ENCODE measurements at regions not wholly inside any gene's neighbourhood (a gene's known extent, or its start where the extent isn't known, plus 50 kb on each side); places are given as distances from the start of the nearest gene placed in this dataset.
A peak's percentile ranks its signal among the peaks of the same experiment; 100 is the strongest.

DNA sequence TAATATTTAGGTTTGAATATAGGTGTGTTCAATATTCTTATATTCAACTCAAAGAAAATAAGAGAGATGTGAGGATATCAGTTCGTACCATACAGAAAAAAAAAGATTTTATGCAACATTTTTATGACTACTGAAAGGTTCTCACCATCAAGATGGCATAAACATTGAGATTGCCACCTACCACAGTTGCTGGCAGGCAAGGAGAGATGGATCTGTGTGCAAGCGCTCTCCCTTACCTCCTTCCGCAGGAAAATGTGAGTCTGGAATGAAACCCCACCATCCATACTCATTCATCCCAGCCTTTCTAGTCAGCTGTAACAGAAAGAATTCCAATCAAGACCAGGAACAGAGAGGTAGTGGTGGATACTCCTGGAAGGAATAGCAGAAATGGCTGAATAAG is 376.9 kb downstream of the PPP3CA start:
- DNase-seq = no peak

DNA sequence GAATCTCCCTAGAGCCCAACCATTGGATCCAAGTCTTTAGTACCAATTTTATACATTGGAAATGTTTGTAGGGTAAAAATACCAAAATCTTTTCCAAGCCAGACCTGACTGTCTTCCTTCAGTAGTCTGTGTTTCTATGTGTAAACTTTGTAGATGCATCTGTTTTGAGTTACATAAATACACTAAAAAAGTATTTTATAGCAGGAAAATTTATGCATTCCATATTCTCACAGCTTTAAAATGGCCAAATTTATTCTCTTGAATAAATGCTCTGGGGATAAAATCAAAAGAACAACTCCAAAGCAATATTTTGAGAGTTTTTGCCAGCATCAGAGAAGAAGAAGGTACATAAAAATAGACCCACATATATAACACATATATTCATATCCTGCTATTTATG is 377.4 kb downstream of the PPP3CA start:
- DNase-seq = no peak

DNA sequence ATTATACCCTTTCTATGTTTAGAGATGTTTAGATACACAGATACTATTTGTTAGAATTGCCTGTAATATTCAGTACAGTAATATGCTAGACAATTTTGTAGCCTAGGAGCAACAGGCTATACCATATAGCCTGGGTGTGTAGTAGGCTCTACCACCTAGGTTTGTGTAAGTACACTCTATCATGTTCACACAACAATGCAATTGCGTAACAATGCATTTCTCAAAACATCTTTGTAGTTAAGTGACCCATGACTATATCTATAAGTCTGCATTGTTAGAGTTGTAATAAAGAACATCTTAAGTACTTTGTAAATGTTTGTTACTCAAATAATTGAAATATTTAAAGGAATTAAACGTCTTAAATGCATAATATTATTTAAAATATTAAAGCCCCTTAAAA is 379.3 kb downstream of the PPP3CA start:
- no peak for DNase-seq

DNA sequence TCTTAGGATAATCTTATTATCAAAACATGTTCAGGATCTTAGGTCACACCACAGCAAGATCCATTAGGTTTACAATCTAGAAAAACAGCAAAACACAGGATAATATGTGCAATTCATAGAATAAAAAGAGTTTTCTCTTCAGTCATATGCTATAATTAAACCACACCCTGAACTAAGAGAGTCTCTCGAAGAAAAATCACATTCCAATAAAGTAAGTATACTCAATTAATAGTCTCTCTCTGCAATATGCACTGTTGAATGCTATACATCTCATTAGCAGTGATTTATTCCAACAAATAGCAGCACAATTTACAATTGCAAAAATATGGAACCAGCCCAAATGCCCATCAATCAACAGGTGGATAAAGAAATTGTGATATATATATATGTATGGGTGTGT is 383.7 kb downstream of the PPP3CA start:
- no peak for DNase-seq

DNA sequence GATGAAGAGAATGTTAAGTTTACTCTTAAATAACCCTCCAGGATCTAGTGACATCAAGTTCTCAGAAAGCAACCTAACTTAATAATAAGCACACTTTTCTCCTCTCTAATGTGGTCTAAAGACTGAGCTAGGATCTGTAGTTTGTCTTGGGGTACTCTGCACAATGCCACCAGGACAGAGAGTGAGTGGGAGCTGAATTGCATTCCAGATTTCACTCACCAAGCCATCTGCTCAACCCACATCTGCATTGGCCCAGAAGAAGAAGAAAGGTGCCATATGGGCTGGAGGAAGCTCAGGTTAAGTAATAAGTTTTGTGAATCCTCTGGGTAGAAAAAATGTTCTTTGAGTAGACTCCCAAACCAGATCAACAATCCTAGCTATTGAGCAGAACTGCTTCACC is 384.6 kb downstream of the PPP3CA start:
- peak; percentile 8 for DNase-seq

DNA sequence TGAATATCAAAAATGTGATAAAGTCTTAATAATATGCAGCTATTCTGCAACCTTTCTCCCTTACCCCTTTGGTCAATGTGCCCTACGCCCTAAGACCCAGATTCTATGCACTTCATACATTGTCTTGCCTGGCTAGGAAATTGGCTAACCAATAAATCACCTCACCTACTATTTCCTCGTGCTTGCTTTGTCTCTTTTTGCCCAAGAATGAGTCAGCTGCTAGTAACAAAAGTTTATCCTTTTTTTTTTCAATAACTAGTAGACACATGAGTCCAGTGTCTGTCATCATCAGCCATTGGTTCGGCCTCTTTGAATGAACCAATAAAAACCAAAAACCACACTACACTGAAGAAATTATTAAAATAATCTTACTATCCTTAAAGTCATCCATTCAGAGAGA is 387.1 kb downstream of the PPP3CA start:
- DNase-seq = no peak

DNA sequence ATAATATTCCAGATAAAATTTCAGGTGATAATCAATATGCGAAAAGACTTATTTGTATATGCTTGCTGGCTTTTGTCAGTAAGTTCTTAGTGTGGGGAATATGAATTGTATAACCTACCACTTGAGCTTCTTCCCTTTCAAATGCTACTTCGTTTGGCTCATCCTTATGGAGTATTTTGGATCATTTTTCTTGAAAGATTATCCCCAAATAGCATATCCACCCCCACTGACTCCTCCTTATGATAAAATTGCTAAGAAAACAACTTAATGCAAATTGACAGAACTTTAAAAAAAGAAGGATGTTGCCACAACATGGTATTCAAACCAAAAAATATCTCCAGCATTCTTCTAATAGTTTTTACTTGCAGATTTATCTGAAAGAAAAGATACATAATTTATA is 393.3 kb downstream of the PPP3CA start:
- no peak for DNase-seq

DNA sequence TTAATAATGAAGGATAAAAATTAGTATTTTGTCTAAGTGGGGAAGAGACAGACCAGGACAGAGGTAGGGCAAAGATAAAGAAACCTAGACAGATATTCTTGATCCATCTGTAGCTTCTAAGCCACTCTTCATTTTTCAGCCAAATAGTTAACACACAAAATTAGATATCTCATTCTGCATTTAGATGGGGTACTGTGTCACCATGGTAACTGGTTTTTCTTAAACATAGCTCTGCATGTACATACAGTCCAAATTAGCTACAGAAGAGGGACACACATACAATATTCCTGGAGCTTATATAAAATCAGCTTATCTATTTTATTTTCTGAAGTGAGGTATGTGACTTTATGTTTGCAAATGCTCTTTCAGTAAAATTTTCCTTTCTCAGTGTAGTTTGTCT is 393.7 kb downstream of the PPP3CA start:
- no peak for DNase-seq

DNA sequence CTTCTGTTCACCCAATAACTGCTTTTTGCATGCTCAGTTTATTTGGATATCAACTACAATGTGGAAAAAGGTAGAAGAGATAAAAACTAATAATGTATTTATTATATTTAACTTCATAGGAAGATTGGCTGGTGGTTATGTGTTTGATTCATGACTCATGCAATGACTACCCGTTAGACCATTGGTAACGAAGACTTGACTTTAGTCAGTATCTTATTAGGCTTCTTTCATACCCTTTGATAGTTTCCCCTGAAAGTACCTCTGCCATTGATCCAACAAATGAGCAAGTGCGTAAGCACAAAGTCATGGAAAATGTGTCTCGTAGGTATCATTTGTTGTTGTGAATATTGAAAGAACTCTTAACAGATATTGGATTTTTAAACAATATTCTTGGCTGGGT is 394.7 kb downstream of the PPP3CA start:
- DNase-seq = no peak

DNA sequence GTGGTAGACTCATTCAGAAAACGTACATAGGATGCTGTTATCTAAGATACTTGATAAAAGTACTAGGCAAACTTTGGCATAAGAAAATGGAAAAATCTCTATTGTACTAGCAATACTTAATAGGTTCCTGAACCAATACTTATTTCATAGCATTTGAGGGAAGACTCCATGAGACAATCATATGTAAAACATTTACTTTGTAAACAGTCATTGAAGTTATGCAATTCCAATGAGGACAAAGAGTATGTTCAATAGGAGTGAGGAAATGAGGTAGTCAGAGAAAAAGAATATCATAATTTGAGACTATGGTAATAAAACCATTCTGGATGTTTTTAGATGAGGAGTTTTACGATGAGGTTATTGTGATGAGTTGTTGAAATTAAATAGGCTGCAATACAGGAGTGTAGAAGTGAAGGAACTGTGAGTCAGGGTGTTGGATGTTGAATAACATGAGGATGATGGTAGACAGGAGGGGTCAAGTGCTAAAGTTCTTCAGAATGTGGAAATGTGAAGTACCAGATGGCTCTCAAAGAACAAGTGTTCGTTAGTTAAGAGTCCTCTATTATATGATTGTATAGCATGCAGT is 397.9 kb downstream of the PPP3CA start:
- no peak for DNase-seq

DNA sequence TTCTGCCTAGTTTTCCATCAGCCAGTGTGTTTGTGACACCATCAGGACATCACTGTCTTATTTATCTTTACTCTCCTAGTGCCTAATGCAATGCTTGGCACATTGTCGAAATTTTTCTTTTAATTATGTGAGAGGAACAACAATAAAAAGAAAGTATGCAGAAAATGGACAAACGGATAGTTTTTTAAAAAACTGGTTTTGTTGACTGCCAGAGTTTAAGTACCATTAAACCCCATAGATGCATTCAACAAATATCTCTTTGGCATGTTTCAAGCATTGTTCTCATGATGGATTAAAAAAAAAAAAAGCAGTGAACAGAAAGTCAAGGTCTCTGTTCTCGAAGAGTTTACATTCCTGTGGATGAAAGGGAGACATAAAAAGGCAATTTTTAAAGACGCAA is 398.4 kb downstream of the PPP3CA start:
- no peak for DNase-seq

DNA sequence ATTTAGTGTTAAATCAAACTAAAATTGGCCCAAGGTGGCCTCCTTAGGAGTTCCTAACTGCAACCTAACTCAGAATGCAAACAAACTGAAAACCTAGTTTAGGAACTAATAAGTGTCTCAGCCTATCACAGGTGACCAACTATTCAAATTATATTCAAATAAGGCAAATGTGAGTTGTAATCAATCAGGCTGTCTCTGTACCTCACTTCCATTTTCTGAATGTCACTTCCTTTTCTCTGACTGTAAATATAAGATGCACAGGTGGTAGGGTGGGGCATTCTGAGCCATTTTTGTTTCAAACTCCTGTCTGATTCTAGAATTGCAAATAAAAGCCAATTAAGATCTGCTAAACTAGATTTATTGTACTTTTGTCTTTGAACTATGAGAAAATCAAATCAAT is 401.5 kb downstream of the PPP3CA start:
- no peak for DNase-seq

DNA sequence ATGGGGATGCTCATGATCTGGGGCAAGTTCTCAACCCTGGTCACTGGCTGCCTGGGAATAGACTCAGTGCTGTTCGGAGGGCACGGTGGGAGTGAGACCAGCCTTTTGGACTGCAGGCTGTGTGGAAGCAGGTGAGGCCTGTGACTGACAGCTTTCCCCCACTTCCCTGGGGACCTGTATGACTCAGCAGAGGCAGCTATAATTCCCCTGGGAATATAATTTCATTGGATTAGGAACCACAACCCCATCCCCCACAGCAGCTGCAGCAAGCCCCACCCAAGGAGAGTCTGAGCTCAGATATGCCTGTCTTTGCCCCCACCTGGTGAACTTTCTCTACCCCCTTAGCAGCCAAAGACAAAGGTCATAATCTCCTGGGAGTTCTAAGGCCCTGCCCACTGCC is 408.6 kb downstream of the PPP3CA start:
- no peak for DNase-seq

DNA sequence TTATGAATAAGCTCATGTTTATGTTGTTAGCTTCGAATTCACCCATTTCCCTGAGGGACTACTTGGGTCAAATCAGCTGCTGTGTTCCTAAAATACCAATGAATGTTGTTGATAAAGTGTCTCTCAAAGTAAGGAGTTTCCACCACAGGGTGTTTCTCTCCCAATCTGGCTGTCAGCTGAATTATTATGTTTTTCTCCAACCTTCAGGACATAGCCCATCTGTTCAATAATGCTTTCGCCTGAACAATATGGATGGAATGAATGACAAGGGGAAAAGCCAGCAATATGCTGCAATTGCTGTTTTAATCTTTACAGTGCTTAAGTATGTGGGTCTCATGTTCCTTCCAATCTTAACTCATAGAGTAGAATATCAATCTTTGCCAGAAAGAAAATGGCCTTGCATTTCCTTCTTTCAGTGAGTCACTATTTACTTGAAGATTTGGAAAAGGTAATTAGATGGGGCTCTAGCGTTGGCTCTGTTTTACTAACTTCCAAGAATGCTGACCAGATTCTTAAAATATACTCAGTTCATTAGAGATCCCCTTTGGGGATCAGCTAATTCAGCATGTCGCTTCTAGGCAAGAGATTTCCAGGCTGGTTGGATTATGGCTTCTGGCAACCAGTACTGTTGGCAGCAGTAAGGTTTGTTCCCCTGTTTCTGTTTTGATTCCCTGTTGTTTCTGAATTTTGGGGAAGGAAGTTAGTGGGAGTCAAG is 410.5 kb downstream of the PPP3CA start:
- peak; percentile 70 for DNase-seq

DNA sequence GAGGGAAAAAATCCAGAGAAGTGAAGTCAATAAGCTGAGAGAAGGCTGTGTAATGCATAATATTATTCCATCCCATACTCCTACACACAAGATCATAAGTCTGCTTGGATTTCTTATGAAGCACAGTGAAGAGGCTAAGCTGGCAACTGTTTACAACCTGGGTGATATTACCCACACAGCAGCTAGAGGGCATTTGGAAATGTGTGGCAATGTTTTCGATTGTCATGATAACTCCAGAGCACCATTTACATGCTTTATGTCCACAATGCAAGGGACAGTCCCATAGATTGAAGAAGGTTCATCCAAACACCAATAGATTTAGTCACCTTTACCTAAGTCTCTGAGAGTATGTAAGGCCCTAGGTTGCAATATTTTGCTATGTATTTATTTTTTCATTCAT is 412.2 kb downstream of the PPP3CA start:
- no peak for DNase-seq

DNA sequence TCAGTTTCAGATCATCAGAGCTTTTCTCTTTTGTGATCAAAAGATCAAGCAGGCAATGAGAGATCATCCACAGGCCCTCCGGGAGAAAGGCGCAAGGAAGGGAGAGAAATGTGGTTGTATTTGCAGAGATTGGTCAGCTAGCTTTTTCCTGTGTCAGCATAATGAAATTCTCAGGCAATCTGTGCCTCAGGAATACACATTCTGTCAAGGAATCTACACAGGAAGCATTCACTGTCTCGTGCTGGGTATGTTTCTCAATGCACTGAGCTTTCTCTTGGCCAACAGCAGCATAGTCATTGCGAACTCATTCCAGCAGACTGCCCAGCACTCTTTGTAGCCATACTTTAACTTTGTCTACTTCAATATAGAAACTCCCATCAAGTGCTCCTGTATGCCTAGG is 413.7 kb downstream of the PPP3CA start:
- DNase-seq = no peak

DNA sequence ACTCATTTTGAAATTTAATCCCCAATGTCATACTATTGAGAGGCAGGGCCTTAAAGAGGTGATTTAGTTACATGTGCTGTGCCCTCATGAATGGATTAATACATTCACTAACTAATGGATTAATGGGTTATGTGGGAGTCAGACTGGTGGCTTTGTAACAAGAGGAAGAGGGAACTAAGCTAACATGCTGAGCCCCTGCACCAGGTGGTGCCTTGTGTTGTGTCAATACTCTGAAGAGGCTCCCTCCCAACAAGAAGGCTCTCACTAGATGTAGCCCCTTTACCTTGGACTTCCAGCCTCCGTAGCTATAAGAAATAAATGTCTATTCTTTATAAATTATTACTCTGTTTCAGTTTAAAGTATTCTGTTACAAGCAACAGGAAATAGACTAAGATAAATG is 411.9 kb upstream of the EMCN start:
- DNase-seq = no peak

DNA sequence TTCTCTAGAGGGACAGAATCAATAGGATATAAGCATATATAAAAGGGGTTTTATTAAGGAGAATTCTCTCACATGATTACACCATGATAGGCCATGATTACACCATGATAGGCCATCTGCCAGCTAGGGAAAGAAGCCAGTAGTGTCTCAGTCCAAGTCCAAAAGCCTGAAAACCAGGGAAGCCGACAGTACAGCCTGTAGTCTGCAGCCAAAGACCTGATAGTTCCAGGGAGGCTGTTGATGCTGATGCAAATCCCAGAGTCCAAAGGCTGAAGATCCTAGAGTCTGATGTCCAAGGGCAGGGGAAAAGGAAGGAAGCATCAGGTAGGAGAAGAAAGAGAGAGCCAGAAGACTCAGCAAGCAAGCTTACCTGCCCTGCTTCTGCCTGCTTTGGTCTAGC is 411.3 kb upstream of the EMCN start:
- DNase-seq = peak; percentile 1

DNA sequence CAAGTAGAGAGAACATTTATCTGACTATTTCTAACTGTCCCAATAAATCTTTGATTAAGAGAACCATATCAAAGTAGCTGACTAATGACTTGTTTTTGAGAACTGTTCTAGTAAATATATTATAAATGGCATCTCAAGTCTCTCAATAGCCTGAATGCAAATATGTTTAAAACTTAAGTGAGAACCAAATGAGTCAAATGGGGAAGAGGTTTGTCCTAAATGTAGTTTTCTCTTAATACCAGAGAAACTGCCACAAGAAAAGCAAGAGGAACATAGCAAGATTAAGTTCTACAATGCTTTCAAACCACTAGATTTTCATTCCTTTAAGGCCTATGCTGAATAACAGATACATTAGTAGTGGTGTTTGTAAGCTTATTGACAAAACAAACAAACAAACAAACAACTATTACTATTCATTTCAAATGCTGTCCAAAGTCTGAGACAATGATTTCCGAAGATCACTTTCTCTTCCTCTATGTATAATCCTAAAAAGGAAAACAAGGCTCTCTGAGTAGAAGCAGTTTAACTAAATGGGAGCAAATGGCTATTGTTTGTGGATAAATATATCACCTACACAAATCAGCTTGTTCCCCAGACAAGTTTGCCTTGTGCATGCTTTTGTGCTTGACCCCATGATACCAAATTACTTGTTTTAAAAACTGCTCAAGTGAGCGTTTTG is 408.4 kb upstream of the EMCN start:
- no peak for DNase-seq

DNA sequence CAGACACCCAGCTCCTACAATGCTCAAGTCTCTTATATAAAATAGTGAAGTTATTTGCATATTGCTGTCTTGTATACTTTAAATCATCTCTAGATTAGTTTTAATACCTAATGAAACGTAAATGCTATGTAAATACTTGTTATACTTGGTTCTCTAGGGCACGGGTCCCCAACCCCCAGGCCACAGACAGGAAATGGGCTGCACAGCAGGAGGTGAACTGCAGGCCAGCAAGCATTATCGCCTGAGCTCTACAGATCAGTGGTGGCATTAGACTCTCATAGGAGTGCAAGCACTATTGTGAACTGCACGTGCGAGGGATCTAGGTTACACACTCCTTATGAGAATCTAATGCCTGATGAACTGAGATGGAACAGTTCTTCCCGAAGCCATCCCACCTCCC is 395.9 kb upstream of the EMCN start:
- no peak for DNase-seq

DNA sequence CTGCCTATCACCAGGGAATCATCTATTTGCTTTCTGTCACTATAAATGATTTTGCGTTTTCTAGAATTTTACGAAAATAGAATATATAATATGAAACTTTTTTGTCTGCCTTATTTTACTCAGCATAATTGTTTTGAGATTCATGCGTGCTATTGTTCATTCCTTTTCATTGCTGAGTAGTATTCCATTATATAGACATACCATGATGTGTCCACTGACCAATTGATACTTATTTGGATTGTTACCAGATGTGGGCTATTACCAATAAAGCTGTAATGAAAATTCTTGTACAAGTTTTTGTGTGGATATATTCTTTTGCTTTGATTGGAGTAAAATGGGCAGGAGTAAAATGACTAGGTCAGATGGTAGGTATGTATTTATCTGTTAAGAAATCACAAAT is 390.7 kb upstream of the EMCN start:
- no peak for DNase-seq

DNA sequence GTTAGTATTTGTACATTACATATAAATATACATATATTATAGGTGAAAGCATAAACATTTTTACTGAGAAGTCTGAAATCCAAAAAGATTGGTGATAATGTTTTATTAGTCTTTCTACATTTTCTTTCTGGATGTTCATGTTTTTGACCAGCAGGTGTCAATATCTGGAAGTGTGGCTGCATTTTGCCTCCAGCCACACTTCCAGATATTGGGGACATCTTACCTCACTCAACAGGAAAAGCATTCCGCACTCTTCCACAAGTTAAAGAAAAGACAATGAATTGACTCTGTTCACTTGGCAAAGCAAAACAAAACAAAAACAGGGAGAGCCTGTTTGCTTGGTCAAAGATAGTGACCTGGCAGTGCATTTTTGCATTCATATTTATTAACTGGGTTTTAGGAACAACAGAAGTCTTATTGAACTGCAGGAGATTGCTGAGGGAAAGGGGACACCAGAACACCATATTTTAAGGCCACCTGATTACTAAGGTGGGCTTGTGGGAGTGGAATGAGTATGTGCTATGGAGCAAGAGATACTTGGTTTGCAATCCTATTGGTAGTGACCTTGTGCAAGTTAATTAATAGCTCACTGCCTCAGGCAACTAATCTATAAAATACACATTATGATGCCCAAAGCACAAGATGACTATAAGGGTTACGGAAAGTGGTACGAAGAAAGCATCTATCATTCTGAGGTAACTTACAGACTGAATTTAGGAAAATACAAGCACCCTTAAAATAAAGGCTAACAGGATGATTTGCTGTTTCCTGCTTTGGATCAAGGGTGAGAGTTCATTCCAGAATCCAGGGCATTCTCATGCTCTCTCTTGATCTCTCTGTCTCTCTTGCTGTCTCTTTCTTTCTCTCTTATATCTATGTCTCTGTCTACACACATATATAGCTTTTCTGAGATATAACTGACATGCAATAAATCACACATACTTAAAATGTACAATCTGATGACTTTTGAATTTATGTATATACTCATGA is 389.9 kb upstream of the EMCN start:
- DNase-seq = no peak

DNA sequence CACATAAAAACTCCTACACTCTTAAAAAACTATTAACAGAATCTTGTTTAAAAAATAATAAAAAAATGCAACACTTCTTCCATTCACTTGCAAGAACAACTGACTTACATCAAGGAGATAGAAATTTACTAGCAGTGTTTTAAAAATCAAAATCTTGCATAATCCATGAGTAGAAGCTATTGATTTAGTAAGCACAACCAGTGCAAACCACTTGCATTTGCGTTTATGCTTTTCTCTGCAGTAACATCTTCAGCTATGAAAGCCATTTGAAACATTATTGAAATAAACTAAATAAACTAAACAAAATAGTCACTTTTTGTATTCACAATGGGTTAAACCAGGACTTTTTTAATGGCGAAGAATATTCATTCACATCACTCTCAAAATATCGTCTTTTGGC is 389.2 kb upstream of the EMCN start:
- DNase-seq = no peak

Measured in DMS 273 treated with DMSO at 0.1 percent for 48 hours (cell line).